ENCODE measurements at regions not wholly inside any gene's neighbourhood (a gene's known extent, or its start where the extent isn't known, plus 50 kb on each side); places are given as distances from the start of the nearest gene placed in this dataset.

DNA sequence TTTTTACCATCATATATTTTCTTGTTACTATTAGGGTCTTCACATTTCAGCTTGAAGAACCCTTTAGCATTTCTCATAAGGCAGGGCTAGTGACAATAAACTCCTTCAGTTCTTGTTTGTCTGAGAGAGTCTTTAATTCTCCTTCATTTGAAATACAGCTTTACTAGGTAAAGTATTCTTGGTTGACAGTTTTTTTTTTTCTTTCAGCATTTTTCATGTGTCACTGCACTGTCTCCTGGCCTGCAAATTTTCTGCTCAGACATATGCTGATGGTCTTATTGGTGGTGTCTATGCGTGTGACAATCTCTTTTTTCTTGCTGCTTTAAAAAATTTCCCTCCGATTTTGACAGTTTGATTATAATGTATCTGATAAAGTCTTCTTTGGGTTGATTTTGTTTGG, 399.9 kb downstream of the SH3GL2 start:
- DNase-seq = no peak

DNA sequence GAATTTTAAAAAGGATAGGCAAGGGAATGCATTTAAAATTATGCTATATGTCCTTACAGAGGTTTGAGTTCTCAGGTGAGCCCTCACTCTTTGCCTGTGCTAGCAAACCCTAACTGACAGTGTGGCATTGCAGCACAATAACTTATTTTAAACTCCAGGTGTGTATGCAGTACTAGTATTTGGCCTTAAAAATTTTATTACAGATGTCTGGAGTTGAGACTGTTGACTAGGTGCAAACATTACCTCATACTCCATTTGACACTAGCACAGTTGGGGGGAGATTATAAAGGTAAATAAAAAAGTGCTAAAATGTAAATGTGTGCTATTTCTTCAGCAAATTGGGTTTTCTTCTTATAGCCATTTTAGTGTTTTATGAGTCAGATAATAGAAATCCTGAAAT, 407.7 kb downstream of the SH3GL2 start:
- DNase-seq = no peak

DNA sequence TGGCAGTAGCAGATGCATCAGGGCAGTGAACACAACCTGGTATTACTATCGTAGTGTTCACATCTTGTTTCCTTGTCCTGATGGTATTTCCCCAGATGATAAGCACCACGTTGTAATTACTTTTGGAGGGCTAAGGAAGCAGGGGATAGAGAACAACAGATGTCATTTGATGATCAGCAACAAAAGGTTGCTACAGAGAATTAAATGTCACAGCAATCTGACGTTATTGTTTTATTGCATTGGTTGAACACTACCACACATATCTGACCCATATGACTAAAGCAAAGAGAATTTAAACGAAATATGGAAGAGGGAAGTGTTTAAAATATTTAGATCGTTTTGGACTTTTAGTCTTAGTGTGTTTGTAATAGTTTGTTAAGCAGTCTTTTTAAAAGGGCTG, 408.3 kb downstream of the SH3GL2 start:
- no peak for DNase-seq

DNA sequence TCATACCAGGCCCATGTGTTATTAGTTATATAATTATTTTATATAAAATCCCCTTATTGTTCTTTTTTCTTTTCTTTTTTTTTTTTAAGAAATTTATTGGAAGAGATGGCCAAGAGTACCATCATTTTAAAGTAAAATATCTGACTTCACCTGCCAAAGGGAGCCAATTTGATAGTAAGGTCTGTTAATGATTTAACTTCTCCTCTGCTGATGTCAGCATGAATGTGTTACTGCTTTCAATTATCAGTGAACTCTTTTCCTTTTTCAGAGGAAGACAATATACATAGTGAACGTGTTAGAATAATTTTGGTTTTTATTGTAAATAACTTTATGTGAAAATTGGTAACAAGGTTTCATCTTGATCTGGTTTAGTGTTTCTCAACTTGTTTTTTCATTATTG, 409.6 kb downstream of the SH3GL2 start:
- no peak for DNase-seq

DNA sequence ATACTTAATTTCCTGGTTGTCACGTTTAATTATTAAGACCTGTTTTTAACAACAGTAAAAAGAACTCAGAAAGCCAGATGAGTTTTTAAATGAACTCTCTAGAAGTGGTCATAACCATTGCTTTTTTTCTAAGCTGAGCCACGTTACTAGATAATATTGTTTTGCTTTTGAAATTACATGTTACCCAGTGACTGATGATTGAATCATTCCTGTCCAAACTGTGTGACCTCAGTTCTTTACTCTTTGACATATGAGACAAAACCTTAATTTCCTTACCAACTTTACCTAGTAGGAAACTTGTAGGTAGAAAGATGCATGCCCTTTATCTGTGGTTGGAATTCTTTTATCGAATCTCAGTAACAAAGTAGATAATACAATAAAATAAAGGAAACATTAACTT, 411.7 kb downstream of the SH3GL2 start:
- no peak for DNase-seq

DNA sequence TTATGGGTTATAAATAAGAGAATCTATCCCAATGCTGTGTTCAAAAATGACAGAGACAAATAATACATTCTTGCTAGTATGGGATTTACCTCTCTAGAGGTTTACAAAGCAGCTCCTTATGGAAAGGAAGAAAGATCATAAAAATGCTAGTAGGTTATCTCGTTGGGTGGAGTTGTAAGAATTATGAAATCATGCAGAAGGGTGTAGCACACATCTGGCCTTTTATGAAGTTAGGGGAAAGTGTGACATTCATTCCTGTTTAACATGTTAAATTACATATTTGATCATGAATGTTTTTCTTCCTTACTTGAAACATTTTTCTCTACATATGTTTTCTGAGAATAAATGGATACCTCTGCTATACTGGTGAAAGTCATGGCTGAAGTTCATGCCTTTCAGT, 414.2 kb downstream of the SH3GL2 start:
- no peak for DNase-seq

DNA sequence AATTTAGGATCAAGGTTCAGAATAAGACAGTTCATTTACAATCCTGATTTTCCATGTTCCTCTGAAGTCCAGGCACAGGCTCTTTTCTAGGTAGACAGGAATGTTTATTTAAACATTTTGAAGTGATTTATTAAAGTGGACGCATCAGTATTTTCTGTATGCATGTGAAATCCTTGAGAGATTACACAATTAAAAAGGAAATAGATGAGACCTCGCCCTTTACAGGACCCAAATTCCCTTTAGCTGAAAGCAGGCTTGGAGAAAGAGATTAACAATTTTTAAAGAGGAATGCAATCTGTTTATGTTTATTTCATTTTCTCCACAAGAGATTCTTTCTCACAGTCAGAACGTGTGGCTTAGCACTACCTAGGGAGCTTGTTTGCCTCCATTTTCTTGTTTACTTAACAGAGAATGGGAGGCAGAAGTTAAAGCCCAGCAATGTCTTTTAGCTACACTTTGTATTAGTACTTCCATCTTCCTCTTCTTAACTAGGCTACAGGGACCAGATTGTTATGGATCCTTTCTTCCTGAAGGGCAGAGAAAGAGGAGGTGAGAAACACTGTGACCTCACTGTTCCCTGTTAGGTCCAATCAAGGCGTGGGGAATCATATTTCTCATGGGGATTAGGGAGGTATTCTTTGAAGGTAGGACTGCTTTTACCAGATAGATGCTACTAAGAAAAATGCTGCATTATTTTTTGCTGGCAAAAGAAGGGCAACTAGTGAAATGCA, 416.0 kb downstream of the SH3GL2 start:
- no peak for DNase-seq

DNA sequence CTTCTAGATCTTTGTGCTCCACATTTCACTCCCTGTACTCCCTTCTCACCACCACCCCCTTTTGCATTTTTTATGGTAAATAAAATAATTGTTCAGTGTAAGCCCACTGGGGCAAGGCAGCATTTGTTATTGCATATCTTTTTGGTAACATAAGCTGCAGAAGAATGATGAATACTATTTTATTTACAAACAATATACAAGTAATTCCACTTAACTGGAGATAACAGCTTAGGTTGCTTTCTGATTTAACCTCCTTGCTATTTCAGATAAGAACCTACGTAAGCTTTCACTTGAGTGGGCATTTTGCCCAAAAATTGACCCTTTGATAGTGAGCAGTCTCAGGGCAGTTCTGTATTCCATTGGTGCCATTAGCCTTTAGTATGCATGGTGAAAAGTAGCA, 417.9 kb downstream of the SH3GL2 start:
- DNase-seq = no peak

DNA sequence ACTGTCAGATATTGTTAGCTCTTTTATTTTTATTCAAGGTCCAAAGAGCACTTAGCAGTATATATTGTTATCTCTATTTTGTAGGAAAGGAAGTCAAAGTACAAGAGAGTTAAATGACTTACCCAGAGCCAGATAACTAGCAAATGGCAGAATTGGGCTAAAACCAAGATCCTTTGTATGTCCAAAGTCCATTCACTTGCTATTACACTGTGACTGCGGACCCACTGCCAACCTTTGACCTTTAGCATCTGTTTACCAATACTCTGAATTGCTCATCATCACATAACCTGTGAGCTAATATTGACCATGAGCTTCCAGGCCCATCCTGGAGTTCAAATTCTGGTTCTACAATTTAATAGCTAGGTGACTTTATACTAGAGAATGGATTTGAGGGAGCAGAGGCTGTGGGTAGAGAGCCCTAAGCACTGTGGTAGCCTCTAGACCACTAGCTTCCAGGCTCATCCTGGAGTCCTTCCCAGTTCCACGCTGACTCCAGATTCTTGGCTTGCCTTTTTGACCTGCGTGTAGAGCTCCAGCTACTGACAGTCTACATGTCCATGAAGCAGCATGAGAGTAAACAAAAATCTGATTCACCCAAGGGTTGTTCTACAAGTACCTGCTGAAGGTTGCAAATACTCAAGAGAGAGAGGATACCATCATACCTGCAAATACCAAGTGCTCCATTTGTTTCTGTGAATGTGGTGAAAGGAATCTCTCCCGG, 424.0 kb downstream of the SH3GL2 start:
- DNase-seq = no peak

DNA sequence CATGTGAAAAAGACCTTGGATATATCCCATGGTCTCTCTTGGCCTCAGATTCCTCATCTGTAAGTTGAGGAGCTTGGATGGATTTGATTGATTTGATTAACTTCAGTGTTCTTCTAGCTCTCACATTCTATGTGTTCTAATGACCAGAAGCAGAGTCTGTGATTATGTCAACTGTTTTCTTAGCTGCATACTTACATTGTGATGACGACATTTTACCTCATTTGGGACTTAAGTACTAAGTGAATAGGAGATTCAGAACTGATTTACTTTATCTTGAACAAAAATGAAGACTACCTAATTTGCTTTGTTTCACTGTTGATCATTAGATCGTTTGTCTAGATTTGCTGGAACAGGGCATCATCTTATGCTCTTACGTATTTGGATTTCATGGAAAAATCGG, 427.7 kb downstream of the SH3GL2 start:
- DNase-seq = no peak

DNA sequence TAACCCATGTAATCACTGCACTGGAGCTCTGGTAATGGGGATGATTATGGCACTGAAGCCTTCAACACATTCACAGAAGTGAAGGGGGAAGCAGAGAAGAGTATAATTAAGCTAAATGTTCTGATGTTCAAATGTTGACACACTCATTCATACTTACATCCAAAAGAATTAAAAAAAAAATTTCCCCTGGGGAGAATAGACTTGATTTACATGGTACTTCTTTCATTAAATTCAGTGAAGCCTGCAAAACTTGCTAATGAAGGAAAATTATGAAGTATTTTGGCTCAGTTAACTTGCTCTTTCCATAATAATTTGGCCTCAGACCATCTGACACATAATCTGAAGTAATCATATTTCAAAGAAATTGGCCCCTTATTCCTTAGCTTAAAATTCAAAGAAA, 428.8 kb downstream of the SH3GL2 start:
- peak; percentile 97 for DNase-seq

DNA sequence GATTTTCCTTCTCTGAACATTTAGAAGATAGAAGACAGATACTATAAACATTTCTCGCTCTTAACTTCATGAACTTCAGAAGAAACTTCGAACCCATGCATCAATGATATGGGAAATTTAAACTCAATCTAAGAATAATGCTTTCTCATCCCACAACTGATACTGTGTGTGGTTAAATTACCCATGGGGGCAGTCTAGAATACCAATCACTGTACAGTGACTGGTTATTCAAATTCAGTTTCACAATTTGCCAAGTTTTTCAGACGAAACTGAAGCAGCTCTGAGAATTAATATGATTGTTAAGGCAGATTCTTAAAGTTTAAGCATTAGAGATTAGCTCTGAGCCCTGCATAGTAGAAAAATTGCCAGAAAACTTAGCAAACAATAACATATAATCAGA, 431.0 kb downstream of the SH3GL2 start:
- no peak for DNase-seq

DNA sequence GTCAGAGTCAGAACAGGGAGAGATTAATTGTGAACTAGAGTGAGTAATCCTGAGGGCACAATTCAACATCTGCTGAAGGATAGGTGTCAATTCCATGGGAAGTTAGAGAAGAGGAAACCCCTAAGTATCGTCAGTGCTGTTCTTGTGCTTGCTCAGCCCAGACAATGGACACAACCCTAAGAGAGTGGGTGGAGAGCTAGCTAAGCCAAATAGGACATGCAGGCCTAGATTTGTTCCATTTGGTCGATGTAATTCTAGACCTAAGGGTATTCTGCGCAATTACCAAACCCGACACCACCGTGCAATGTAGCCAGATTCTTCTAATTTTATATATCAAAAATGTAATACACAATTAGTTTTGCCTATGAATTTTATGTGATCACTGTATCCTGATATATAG, 431.6 kb downstream of the SH3GL2 start:
- DNase-seq = no peak

DNA sequence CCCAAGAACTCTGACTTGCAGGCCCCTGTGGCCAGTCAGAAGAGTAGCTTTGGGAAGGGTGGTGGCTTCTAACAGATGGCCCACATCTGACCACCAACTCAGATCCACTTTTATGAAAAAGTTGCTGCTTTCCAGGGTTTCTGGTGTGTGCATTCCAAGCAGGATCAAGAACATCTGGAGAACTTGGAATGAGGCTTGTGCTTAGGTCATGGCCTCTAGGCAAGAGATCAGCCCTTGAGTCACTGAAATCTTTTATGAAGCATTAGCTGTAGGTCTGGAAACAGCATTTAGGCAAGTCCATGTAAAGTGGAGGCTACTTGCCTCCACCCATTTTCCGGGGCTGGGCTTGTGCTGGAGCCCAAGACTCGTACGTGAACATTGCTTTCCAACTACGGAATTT, 433.3 kb downstream of the SH3GL2 start:
- no peak for DNase-seq

DNA sequence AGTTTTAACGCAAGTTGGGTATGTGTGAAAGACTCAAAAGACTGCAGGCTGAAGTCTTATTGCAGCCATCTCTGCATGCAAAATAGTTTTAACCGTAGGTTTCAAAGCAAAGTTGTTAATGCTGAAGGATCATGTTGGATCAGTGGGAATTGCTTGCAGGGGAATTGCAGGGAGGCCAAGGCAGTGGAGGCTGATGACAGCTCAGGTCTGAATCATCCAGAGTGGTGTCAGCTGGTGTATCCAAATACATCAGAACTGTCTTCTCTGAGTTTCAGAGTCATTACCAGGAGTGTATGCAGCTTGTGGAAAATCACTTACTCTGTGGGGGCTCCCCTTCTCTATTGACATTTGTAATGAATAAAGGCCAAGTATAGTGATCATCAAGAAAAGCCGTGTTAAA, 435.7 kb downstream of the SH3GL2 start:
- no peak for DNase-seq

DNA sequence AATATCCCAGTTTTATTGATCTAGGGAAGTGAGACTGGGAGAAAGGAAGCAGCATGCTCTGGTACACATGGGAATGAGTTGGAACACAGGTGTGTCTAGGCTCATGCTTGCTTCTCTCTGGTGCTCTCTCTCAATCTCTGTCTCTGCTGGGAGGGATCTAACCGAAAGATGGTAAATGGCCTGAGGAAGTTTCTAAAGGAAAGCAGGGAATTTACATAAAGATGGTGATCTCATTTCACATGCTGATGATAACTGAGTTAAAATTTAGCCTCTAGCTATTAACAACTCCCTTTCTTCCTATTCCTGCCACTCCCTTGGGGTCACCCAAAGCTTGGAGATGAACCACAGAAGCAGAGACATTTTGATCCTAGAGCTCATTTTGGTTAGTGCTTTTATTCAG, 436.2 kb downstream of the SH3GL2 start:
- DNase-seq = no peak

DNA sequence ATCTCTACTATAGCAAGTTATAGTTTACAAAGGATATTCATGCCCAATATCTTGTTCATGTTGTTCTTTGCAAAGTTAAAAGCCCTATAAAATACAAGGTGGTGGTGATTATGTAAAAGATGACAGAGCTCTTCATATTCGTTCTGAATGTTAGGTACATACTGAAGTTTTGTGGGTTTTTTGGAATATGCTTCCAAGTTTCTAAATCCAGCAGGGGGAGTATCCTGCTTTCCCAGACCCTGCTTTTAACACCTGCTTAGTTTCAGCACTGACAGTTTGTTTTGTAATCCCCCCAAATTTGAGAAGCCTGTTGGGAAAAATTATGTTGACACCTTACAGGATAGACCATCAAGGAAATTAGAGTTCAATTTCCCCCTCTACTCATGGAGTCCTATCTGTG, 438.3 kb downstream of the SH3GL2 start:
- no peak for DNase-seq

DNA sequence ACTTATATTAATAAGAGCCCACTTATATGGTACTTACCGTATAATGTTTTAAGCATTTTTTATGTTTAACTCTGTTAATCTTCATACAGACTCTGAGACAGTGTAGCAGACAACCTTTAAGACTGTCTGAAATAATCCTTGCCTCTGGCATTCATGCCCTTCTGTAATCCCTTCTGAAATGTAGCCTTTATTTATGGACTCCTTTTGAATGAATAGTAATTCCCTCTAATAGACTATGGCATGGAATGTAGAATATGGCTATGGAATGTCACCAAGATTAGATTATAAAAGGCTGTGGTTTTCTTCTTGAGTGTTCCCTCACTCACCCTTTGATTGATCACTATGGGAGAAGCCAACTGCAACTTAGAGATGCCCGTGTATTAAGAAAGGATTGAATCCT, 439.4 kb downstream of the SH3GL2 start:
- no peak for DNase-seq

DNA sequence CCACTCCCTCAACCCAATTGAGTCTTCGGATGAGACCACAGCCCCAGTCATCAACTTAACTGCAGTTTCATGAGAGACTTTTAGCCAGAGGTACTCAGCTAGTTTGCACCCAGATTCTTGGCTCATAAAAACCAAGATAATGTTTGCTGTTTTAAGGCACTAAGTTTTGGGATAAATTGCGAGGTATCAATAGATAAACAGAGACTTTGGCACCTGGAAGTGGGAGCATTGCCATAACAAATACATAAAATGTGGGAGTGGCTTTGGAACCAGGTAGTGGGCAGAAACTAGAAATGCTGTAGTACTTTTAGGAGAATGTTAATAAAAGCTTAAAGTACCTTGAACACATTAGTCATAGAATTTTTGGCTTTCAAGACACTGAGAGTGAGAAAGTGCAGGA, 439.8 kb downstream of the SH3GL2 start:
- DNase-seq = no peak

DNA sequence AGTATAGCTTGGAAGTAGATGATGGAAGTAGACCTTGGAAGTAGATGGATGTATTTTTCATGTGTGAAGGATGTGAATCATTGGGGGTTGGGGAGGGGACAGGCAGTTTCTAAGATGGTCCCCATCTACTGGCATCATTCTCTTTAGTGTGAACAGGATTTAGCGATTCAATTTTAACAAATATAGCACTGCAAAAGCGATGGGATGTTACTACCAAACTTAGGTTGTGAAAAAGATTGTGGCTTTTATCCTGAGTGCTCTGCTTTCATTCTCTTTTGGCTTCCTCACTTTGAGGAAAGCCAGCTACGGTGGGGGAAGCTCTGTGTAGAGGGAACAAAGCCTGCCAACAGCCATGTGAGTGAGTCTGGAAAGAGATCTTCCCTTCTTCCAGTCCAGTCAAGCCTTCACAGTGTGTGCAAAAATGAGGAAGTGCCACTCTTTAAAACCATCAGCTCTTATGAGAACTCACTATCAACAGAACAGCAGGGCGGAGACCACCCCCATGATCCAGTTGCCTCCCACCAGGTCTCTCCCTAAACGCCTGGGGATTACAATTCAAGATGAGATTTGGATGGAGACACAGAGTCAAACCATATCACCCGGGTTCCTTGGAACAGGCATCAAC, 441.4 kb downstream of the SH3GL2 start:
- DNase-seq = no peak

DNA sequence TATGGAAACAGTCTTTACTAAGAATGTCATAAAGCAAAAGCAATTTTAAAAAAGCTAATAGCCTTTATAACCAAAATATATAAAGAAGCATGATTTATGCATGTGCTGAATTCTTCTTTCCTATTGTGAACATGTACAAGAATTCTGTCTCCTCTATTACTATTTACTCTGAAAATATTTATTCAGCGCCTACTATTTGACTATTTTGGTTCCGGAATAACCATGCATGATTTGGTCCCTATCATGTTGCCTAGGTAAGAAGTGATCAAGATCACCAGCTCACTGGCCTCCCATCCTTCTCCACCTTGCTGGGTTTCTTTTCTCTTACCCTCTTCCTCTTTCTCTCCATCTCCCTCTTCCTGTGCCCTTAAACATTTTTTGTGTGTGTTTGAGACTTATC, 443.8 kb downstream of the SH3GL2 start:
- DNase-seq = no peak

DNA sequence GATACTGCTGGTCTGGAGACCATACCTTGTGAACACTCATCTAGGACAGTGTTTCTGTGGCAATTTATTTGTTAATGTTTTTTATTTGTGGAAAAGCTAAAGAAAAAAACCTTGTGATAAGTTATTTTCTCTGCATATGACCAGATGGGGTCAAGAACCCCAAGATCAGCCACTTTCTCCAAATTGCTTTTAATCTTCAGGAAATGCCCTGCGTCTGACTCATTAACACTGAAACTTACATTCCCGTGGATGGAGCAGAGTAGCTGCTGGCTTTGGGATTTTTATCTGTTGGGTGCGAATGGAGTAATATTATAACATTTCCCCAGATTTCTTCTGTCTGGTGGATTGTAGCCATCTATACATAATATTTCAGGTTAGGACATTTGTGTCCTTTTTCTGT, 444.5 kb downstream of the SH3GL2 start:
- DNase-seq = no peak

DNA sequence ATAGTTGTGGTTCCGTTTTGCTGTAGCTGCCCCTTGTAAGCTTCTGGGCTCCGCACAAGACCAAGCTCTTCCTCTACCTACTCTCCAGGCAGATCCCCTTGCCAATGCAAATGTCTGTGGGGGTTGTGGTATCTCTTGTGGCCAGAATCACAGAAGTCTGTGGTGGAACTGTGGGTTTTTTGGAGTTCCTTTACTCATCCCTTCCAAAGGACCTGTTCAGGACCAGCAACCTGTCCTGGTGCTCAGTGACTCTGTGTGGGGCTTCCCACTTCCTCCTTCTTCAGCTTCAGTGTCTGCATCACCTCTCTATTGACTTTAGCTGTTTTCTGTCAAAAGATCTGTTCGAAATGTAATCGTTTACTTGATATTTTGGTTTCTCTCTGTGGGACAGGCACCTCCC, 441.3 kb upstream of the ADAMTSL1 start:
- DNase-seq = no peak

DNA sequence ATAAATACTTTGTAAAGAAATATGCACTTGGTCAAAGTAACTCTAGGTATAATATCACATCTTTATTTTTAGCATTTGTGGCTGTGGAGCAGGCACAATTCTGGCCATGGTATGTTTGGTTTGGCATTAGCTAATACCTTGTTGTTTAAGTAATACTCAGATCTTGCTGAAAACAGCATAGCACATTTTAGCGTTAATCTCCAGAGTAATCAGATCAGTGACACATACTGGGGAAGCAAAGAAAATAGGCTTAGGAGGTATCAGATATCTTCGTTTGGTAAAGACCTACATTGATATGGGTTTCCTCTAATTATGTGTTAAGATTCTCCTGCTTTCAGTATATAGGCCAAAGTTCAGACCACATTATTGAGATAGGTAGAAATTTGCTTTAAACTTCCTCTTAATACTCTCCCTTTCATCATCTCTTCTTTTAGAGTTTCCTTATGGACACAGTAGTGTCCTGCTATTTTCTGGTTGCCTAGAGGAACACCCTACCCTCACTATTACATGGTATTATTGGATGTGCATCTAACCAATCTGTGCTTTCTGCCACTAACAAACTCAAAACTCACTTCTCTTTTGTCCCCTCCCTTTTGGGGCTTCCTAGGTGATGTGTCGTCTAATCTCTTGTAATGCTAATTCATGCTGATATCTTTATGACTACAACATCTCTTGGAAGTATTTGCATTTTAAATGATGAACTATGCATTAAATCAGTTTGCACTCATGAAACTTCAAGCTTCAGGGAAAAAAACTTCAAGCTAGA, 437.3 kb upstream of the ADAMTSL1 start:
- DNase-seq = no peak
